ENCODE measurements at regions not wholly inside any gene's neighbourhood (a gene's known extent, or its start where the extent isn't known, plus 50 kb on each side); places are given as distances from the start of the nearest gene placed in this dataset.

GRCh38 chr17:73822371-73822770 lies 178.1 kb upstream of the SDK2 start:
- TF ChIP-seq CTCF (IDR thresholded peaks at IDR 0.05) = no peak
- TF ChIP-seq POLR2A (IDR thresholded peaks at IDR 0.05) = no peak

All from body of pancreas (tissue), 4 donors.